Right lobe of liver (tissue), 6 donors: ENCODE measurements at regions not wholly inside any gene's neighbourhood (a gene's known extent, or its start where the extent isn't known, plus 50 kb on each side); places are given as distances from the start of the nearest gene placed in this dataset.

Experiments used
- ATAC-seq, 4 donors: fragments of 200-7000 bp; cut with Tn5 transposase; one replicate each; pipeline ENCODE4 v1.9.1; 2020; ENCODE audit warnings: mild to moderate bottlenecking in 4 of 4, moderate library complexity in 4 of 4
- DNase-seq, 3 donors: peaks; one replicate each; pipeline ENCODE4 v3.0.0-alpha.2; 2020
- H3K27ac ChIP-seq, 3 donors: fragments of 200-600 bp; one replicate each; pipeline ENCODE4 v1.8.0; 2022
- H3K27me3 ChIP-seq, 2 donors: fragments of 200-600 bp; one replicate each; pipeline ENCODE4 v1.8.0; 2022
- H3K36me3 ChIP-seq, 4 donors: fragments of 200-600 bp; sonication (generic) in 1 of 4; one replicate each; pipeline versions ENCODE4 v1.5.1 to v1.8.0; 2017 to 2022; ENCODE audit warnings: control low read depth in 1 of 4
- H3K4me1 ChIP-seq, 4 donors: fragments of 200-600 bp; sonication (generic) in 1 of 4; one replicate each; pipeline versions ENCODE4 v1.5.1 to v1.8.0; 2017 to 2022; ENCODE audit warnings: control low read depth in 1 of 4
- H3K4me3 ChIP-seq, 3 donors: fragments of 200-600 bp; one replicate each; pipeline ENCODE4 v1.8.0; 2022
- H3K9me3 ChIP-seq, 4 donors: fragments of 200-600 bp; sonication (generic) in 1 of 4; one replicate each; pipeline versions ENCODE4 v1.5.1 to v1.8.0; 2017 to 2022; ENCODE audit warnings: control low read depth in 1 of 4
- POLR2A ChIP-seq: fragments of 450-650 bp; IDR thresholded peaks from one replicate; pipeline ENCODE4 v1.6.1; 2017; ENCODE audit warnings: antibody characterized with exemption, mild to moderate bottlenecking
- WGBS: methylation state at CpG from one replicate; pipeline ENCODE4 v1.1.6; 2018; ENCODE audit warnings: low coverage, low lambda C conversion rate; ENCODE audit not compliant: insufficient coverage; ENCODE audit errors: missing lambda C conversion rate; 5-methylcytosine and 5-hydroxymethylcytosine counted together
- intact Hi-C, 2 donors: fragments of 100-400 bp; cut with DNase I; formaldehyde crosslinking; loops; one replicate each; pipeline versions ENCODE4 v1.11.2 to v1.14.1; 2022
- TF ChIP-seq, protein P1 (sequence below), 4 donors: fragments of 200-600 bp in 3 of 4; fragments of 450-650 bp in 1 of 4; IDR thresholded peaks; one replicate each; pipeline versions ENCODE4 v1.5.1 to v1.8.0; 2016 to 2022; ENCODE audit warnings: antibody characterized with exemption in 4 of 4, mild to moderate bottlenecking in 2 of 4
- donor health status: DM: no; HTN: yes; CAD: no.
- donor health status: DM: no; HTN: no; CAD: no.
- donor health status: DM: no; HTN: no; CAD: no.
- donor health status: DM: no; HTN: yes; CAD: no.
- donor health status: DM: no; HTN: yes; CAD: no.

DNA sequence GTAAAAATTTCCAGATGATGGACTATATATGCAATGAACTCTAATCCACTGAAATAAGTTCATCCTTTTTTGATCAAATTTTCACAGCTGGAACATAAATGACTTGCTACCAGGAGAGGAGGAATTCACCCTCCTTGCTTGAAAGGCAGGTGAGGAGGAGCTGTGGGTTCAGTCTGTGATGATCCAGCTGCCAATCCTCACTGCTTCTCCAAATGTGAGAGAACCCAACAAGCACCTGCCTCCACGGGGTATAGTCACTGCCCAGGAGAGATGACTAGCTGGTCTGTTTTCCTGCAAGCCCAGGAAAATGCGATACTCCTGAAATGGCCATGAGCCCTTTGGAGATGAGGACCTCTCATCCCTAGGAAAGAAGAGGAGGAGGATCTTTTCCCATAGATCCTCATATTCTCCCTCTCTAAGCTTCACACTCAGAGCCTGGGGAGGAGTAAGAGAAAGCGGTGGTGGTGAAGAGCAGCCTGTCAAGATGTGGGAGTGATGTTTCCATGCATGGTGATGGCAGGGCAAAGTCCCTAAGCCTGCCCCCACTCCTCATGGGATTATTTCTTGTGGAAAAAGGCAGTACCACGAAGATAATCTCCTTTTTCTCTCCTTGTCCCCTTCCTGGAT, 77.9 kb upstream of the USP47 start:
- no peak overlapping the region for H3K27ac ChIP-seq
- H3K9me3 ChIP-seq = no peaks in the 10 kb centered on the region
- no peaks in the 10 kb centered on the region for H3K4me1 ChIP-seq
- TF ChIP-seq, protein P1, sequence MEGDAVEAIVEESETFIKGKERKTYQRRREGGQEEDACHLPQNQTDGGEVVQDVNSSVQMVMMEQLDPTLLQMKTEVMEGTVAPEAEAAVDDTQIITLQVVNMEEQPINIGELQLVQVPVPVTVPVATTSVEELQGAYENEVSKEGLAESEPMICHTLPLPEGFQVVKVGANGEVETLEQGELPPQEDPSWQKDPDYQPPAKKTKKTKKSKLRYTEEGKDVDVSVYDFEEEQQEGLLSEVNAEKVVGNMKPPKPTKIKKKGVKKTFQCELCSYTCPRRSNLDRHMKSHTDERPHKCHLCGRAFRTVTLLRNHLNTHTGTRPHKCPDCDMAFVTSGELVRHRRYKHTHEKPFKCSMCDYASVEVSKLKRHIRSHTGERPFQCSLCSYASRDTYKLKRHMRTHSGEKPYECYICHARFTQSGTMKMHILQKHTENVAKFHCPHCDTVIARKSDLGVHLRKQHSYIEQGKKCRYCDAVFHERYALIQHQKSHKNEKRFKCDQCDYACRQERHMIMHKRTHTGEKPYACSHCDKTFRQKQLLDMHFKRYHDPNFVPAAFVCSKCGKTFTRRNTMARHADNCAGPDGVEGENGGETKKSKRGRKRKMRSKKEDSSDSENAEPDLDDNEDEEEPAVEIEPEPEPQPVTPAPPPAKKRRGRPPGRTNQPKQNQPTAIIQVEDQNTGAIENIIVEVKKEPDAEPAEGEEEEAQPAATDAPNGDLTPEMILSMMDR (IDR thresholded peaks at IDR 0.05) = no peak
- TF ChIP-seq POLR2A = no peak
- no peak for DNase-seq
- H3K27me3 ChIP-seq = no peaks in the 10 kb centered on the region
- no peak overlapping the region for H3K4me3 ChIP-seq
- intact Hi-C loops = no loop called here
- WGBS = 64% methylated on average over 3 of the region's 4 CpGs
- no peak for ATAC-seq
- H3K36me3 ChIP-seq = no peaks in the 10 kb centered on the region

DNA sequence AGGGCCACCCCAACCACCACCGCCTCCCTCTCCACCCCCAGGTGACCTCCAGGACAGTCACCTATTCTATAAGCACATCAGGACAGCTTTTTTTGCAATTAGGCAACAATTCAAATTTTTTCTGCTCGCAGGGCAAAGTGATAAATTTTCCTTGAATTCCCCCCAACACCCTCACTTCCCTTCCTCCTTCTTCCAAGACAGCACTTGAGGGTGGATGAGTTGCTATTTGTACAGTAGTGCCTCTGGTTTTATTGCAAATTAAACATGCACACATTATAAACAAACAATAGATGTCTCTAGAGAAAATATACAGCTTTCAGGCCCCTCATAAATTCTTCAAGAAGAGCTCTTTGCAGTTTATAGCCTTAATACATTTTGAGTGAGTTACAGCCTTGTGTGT, 80.9 kb upstream of the USP47 start:
- Histone ChIP-seq H3K27me3 (no peaks in the 10 kb centered on the region), H3K4me1 (no peaks in the 10 kb centered on the region), H3K9me3 (no peaks in the 10 kb centered on the region), H3K36me3 (no peaks in the 10 kb centered on the region), H3K27ac (no peak overlapping the region), H3K4me3 (no peak overlapping the region)
- WGBS = 68% methylated on average over 2 of the region's 2 CpGs
- intact Hi-C loops = no loop called here
- no peak for ATAC-seq
- TF ChIP-seq POLR2A = no peak
- TF ChIP-seq, protein P1 (IDR thresholded peaks at IDR 0.05) = no peak
- no peak for DNase-seq

DNA sequence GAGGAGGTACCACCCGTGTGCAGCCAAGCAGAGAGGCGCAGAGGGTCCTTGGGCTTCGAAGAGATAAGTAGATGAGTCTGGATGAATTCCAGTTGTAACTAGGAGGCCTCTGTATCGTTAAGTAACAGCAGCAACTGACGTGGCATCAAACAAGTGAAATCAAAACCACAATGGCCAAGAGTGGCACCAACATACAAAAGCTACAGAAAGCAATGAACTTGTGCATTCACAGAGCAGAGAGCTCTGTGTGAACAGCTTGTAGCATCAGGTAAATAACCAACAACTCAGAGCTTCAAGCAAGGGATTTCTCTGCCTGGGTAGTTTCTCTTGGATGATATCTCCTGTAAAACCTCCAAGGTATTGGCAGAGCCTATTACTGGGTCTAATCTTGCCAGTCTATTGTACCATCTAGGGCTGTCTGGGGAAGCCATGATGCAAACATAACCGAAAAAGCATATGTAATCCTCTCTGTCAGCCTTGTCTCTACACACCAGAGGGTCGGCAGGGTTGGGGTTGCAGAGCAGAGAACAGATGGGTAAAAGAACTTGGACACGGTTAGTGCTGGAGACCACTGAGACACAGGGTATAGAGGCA, 83.1 kb upstream of the USP47 start:
- no peak overlapping the region for H3K4me3 ChIP-seq
- intact Hi-C loops = no loop called here
- no peak for TF ChIP-seq POLR2A
- TF ChIP-seq, protein P1 (IDR thresholded peaks at IDR 0.05) = no peak
- H3K9me3 ChIP-seq = no peaks in the 10 kb centered on the region
- no peak for DNase-seq
- H3K4me1 ChIP-seq = no peaks in the 10 kb centered on the region
- no peak overlapping the region for H3K27ac ChIP-seq
- ATAC-seq = no peak
- no peaks in the 10 kb centered on the region for H3K36me3 ChIP-seq
- WGBS = 60% methylated on average over 8 of the region's 8 CpGs
- no peaks in the 10 kb centered on the region for H3K27me3 ChIP-seq

DNA sequence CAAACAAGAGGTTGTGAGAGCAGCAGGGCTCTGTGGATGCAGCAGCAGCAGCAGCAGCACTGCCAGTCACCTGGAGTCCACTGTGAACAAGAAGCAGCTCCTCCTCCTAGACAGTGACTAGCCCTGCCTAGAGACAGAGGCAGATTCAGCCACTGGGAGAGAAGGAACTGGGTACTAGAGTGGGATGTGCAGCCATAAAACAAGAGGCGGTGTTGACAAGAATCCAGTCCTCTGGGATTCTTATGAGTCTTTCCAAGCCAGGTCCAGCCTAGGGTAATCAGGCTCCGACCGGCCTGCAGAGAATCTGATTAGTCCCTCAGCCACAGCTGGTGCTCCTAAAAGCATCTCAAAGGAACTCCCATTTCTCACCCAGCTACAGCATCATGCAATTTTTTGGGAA, 83.9 kb upstream of the USP47 start:
- TF ChIP-seq, protein P1 (IDR thresholded peaks at IDR 0.05) = no peak
- TF ChIP-seq POLR2A = no peak
- WGBS = 60% methylated on average over 1 of the region's 3 CpGs
- no peaks in the 10 kb centered on the region for H3K9me3 ChIP-seq
- no peaks in the 10 kb centered on the region for H3K36me3 ChIP-seq
- H3K27me3 ChIP-seq = no peaks in the 10 kb centered on the region
- H3K4me1 ChIP-seq = no peaks in the 10 kb centered on the region
- H3K4me3 ChIP-seq = no peak overlapping the region
- no peak overlapping the region for H3K27ac ChIP-seq
- ATAC-seq = no peak
- intact Hi-C loops = no loop called here
- no peak for DNase-seq
